Activated T-cell treated with anti-CD3 and anti-CD28 coated beads, Interleukin-2, amount 50 U/mL, for 72 hours (primary cell): ENCODE measurements at regions not wholly inside any gene's neighbourhood (a gene's known extent, or its start where the extent isn't known, plus 50 kb on each side); places are given as distances from the start of the nearest gene placed in this dataset.
A peak's percentile ranks its signal among the peaks of the same experiment; 100 is the strongest.
"Not testable (repeated sequence)": the region's sequence is repeated elsewhere in the genome, so short reads cannot be mapped to it uniquely, and the experiment has no call there.

Source experiments
- ATAC-seq, 2 donors: fragments of 150-1000 bp; cut with Tn5 transposase; replicated peaks in 1 of 2; 2 replicates each; pipeline ENCODE4 v1.10.0; 2021; ENCODE audit warnings: moderate library complexity in 2 of 2, mild to moderate bottlenecking in 1 of 2
- DNase-seq, 2 donors: peaks; one replicate each; pipeline ENCODE4 v3.0.0; 2021 to 2022; ENCODE audit warnings: mixed read lengths in 1 of 2
- H3K27ac Mint-ChIP-seq: one replicate; pipeline ENCODE4 v1.8.0; 2022; ENCODE audit warnings: mild to moderate bottlenecking, moderate library complexity, mixed read lengths
- H3K27me3 Mint-ChIP-seq: one replicate; pipeline ENCODE4 v1.8.0; 2022; ENCODE audit warnings: low read depth, mixed read lengths
- H3K36me3 Mint-ChIP-seq, 2 donors: one replicate each; pipeline ENCODE4 v1.8.0; 2022; ENCODE audit warnings: mixed read lengths in 2 of 2, mild to moderate bottlenecking in 1 of 2; ENCODE audit not compliant: insufficient read depth in 2 of 2
- H3K4me1 Mint-ChIP-seq: one replicate; pipeline ENCODE4 v1.8.0; 2022; ENCODE audit warnings: low read depth, mixed read lengths
- H3K4me3 Mint-ChIP-seq, 2 donors: one replicate each; pipeline ENCODE4 v1.8.0; 2022; ENCODE audit warnings: mild to moderate bottlenecking in 2 of 2, mixed read lengths in 2 of 2, moderate library complexity in 2 of 2
- H3K9me3 Mint-ChIP-seq, 2 donors: one replicate each; pipeline ENCODE4 v1.8.0; 2022; ENCODE audit warnings: mixed read lengths in 2 of 2

- H3K36me3 Mint-ChIP-seq: no peaks in the 10 kb centered on the region
- H3K4me3 Mint-ChIP-seq: no peak overlapping the region
- H3K27ac Mint-ChIP-seq: no peak overlapping the region
- peaks cover 20% of the 10 kb centered on the region for H3K4me1 Mint-ChIP-seq
- ATAC-seq (no peak), DNase-seq (no peak)
- H3K27me3 Mint-ChIP-seq: no peaks in the 10 kb centered on the region
- no peaks in the 10 kb centered on the region for H3K9me3 Mint-ChIP-seq
Observed at GRCh38 chr3:34020726-34021680, 222.6 kb downstream of the PDCD6IP start.

- no peak overlapping the region for H3K27ac Mint-ChIP-seq
- peaks cover 14% of the 10 kb centered on the region for H3K4me1 Mint-ChIP-seq
- H3K36me3 Mint-ChIP-seq: no peaks in the 10 kb centered on the region
- H3K27me3 Mint-ChIP-seq: no peaks in the 10 kb centered on the region
- H3K4me3 Mint-ChIP-seq: no peak overlapping the region
- no peak for ATAC-seq
- DNase-seq: no peak
- H3K9me3 Mint-ChIP-seq: no peaks in the 10 kb centered on the region
Observed at GRCh38 chr3:34022147-34022546, 223.7 kb downstream of the PDCD6IP start.

DNA sequence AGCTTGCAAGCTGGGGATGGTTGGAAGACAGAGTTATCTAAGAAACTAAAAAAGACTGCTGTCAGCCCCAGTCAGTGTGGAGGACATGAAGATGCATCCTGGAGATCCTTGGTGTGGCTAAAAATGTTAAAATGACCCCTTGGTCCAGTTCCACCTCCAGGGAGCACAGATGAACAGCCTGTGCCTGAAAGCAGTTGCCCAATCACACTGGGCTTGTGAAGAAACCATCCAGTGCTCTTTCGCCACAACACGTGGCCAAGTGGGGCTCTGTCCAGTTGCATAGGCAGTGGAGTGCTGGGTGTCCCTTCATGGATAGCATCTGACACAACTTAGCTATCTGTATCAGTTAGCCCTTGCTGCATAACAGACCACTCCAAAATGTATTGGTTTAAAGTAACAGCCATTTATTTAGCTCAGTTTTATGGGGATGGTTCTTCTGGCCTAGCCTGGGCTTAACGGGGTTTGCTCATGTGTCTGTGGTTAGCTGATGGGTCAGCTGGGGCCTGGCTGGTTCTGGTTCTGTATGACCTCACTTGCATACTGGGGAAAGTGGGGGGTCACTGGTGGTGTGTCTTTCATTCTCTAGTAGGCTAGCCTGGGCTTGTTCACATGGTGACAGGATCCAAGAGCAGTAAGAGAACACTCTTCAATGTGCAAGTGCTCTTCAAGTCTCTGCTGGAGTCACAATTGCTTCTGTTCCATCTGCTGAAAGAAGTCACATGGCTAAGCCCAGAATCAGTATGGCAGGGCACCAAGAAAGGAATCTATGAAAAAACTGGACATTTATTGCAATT is 226.2 kb downstream of the PDCD6IP start:
- Mint-ChIP-seq H3K27ac (no peak overlapping the region), H3K36me3 (no peaks in the 10 kb centered on the region)
- no peak for ATAC-seq

DNA sequence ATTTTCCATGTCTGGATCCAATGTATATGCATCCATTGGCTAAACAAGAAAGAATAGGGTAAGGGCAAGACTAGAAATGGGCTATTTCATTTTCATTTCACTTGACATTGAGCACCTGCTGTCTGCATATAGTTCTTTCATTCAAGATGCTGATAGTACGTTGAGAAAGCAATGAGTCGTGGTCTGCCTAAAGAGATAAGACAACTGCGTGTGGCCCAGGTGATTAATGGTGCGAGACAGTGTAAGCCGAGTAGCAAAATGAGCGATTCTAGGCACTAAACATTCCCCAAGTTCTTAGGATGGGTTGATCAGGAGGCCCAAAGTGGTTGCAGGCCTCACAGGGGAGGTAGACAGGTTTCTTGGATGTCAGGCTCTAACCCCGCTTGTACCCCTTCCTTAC is 235.4 kb downstream of the PDCD6IP start:
- Mint-ChIP-seq H3K9me3 (no peaks in the 10 kb centered on the region), H3K27me3 (no peaks in the 10 kb centered on the region), H3K36me3 (no peaks in the 10 kb centered on the region), H3K4me3 (no peak overlapping the region), H3K27ac (no peak overlapping the region), H3K4me1 (no peaks in the 10 kb centered on the region)
- DNase-seq: no peak
- no peak for ATAC-seq

More for the DNA sequence above, 226.2 kb downstream of the PDCD6IP start:
- no peaks in the 10 kb centered on the region for H3K9me3 Mint-ChIP-seq
- H3K4me1 Mint-ChIP-seq: peaks cover 9% of the 10 kb centered on the region
- DNase-seq: no peak
- H3K27me3 Mint-ChIP-seq: no peaks in the 10 kb centered on the region
- no peak overlapping the region for H3K4me3 Mint-ChIP-seq

DNA sequence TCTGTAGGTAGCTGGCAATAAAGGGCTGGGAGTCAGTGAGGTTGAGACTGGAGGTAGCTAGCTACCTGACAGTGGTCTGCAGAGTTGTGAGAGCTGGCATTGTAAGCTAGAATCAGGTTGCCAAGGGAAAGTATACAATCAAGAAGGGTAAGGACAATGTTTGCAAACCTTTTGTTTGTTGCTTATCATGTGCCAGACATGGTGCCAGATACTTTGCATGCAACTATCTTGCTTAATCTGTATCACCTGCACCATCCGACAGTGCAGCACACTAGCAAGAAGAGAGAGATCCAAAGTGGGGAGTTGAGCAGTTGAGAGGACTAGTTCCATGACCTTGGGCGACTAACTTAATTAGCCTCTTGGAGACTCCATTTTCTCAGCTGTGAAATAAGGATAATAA is 236.4 kb downstream of the PDCD6IP start:
- ATAC-seq: no peak
- H3K9me3 Mint-ChIP-seq: no peaks in the 10 kb centered on the region
- no peak for DNase-seq
- H3K27me3 Mint-ChIP-seq: no peaks in the 10 kb centered on the region
- H3K27ac Mint-ChIP-seq: no peak overlapping the region
- H3K4me3 Mint-ChIP-seq: no peak overlapping the region
- H3K4me1 Mint-ChIP-seq: no peaks in the 10 kb centered on the region
- no peaks in the 10 kb centered on the region for H3K36me3 Mint-ChIP-seq

- no peak for ATAC-seq
- Mint-ChIP-seq H3K9me3 (no peaks in the 10 kb centered on the region), H3K4me1 (no peaks in the 10 kb centered on the region)
Observed at GRCh38 chr3:34035775-34036174, 237.3 kb downstream of the PDCD6IP start.

DNA sequence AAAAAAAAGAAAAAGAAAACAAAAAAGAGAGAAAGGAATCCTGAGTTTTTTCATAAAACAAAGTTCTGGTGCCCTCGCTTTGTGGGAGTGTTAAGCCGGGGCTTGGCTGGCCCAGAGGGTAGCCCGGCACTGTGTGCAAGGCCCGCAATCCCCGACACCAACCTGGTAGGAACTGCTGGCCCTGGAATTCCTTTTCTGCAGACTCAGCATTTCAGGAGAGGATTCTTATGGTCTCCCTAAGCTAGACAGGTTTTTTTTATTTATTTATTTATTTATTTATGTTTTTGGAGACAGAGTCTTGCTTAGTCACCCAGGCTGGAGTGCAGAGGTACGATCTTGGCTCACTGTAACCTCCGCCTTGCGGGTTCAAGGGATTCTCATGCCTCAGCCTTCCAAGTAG is 238.8 kb downstream of the PDCD6IP start:
- H3K36me3 Mint-ChIP-seq: no peaks in the 10 kb centered on the region
- ATAC-seq (no peak), DNase-seq (no peak)
- H3K27me3 Mint-ChIP-seq: no peaks in the 10 kb centered on the region
- H3K4me1 Mint-ChIP-seq: no peaks in the 10 kb centered on the region
- H3K9me3 Mint-ChIP-seq: no peaks in the 10 kb centered on the region
- no peak overlapping the region for H3K4me3 Mint-ChIP-seq
- H3K27ac Mint-ChIP-seq: no peak overlapping the region

More at GRCh38 chr3:34035775-34036174, 237.3 kb downstream of the PDCD6IP start:
- H3K36me3 Mint-ChIP-seq: no peaks in the 10 kb centered on the region
- no peaks in the 10 kb centered on the region for H3K27me3 Mint-ChIP-seq
- DNase-seq: no peak
- H3K27ac Mint-ChIP-seq: no peak overlapping the region
- no peak overlapping the region for H3K4me3 Mint-ChIP-seq

DNA sequence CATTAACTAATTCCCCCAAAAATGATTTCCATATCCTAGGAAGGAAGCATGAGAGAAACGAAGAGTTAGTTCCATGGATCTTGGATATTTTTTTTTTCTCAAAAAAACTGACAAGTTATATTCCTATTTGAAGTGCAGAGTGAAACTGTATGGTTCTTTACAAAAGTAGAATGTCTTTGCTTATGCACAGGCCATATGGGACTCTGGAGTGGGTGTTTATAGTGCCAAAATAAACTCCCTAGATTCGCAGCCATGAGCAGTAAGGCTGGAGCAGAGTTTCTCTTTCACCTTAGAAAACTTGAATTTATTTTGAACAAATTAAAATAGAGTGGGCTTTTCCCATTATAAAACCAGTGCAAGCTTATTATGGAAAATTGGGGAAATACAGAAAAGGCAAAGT is 239.7 kb downstream of the PDCD6IP start:
- no peak for DNase-seq
- H3K27me3 Mint-ChIP-seq: no peaks in the 10 kb centered on the region
- no peaks in the 10 kb centered on the region for H3K4me1 Mint-ChIP-seq
- H3K36me3 Mint-ChIP-seq: no peaks in the 10 kb centered on the region
- ATAC-seq: no peak
- no peak overlapping the region for H3K4me3 Mint-ChIP-seq
- no peak overlapping the region for H3K27ac Mint-ChIP-seq
- H3K9me3 Mint-ChIP-seq: no peaks in the 10 kb centered on the region

DNA sequence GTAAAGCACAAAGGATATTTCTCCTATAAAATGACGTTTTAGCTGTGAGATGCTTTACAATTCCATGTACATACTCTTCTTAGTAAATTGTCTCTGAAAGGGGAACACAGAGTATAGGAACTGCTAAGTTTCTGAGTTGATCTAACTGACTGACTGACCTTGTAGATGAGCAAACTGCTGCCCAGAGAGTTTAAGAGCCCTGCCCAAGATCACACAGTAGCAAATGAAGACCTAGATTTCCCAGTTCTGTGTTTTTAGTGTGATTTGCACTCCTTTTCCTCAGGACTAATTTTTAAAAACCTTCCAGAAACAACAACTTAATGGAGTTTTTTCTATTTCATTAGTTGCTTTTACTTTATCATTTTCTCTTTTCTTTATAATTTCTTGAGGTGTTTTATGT is 247.7 kb downstream of the PDCD6IP start:
- H3K36me3 Mint-ChIP-seq: no peaks in the 10 kb centered on the region
- ATAC-seq (no peak), DNase-seq (no peak)
- no peak overlapping the region for H3K27ac Mint-ChIP-seq
- no peaks in the 10 kb centered on the region for H3K9me3 Mint-ChIP-seq
- H3K4me1 Mint-ChIP-seq: no peaks in the 10 kb centered on the region
- H3K27me3 Mint-ChIP-seq: no peaks in the 10 kb centered on the region
- no peak overlapping the region for H3K4me3 Mint-ChIP-seq

DNA sequence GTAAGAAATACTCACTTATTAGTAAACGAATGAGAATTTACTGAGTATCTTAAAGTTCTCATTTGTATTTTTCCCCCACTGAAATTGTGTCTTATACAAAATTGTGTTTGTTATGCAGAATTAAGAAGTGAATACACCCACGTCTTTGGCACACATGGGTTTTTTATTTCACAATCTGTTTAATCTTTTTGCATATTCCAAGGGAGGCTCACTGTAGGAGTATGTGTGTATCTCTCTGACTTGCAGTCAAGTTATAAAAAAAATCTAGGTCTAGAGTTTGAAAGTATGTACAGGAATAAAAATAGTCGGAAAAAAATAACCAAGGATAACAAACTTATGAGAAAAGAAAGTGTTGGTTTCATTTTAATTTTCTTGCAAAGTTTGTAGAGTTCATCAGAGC is 255.2 kb downstream of the PDCD6IP start:
- ATAC-seq (no peak), DNase-seq (no peak)
- no peak overlapping the region for H3K27ac Mint-ChIP-seq
- H3K9me3 Mint-ChIP-seq: no peaks in the 10 kb centered on the region
- H3K27me3 Mint-ChIP-seq: peaks cover 6% of the 10 kb centered on the region
- no peaks in the 10 kb centered on the region for H3K36me3 Mint-ChIP-seq
- no peak overlapping the region for H3K4me3 Mint-ChIP-seq
- peaks cover 7% of the 10 kb centered on the region for H3K4me1 Mint-ChIP-seq

DNA sequence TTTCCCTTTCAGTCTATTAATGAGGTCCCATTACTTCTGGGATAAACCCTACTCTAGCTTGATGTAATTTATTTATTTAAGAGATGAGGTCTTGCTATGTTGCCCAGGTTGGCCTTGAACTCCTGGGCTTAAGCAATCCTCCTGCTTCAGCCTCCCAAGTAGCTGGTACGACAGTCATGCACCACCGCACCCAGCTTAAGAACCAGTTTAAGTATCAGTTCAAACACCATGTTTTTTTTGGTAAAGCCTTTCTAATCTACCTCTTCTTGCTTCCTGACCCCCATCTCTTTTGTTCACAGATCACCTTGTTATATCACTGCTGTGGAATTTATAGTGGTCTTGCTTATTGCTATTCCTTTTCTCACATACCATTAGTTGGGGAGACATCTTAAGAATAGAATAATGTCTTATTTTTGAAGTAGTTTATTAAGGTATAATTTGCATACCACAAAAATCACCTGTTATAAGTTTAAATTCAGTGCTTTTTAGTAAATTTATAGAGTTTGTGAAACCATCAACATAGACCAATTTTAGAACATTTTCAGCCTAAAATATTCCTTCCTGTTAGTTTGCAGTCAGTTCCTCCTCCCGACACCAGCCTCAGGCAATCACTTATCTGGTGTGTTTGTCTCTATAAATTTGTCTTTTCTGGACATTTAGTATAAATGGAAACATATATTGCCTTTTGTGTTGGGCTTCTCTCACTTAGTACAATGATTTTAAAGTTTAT is 257.9 kb downstream of the PDCD6IP start:
- peak overlapping the region; percentile 43 for H3K27ac Mint-ChIP-seq
- H3K36me3 Mint-ChIP-seq: peaks cover 0 to 4% of the 10 kb centered on the region in 2 donors
- H3K9me3 Mint-ChIP-seq: peaks cover 0 to 3% of the 10 kb centered on the region in 2 donors
- ATAC-seq: no peak
- H3K4me1 Mint-ChIP-seq: peaks cover 7% of the 10 kb centered on the region
- peaks cover 6% of the 10 kb centered on the region for H3K27me3 Mint-ChIP-seq
- DNase-seq: no peak
- H3K4me3 Mint-ChIP-seq: peak overlapping the region in 1 of 2 donors; percentile 1

DNA sequence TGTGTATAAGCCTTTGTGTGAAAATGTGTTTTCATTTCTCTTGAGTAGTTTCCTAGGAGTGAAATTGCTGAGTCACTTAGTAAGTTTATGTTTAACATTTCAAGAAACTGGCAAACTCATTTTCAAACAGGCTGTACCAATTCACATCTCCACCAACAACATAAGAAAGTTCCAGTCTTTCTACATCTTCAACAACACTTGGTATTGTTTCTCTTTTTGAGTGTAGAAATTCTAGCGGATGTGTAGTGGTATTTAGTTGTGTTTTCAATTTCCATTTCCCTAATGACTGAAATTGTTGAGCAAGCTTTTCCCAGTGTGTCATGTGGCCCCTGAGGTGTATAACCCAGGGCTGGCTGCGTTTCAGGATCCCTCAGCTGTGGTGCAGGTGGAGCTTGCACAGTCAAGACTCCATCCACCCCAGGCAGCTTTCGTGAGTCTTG is 258.5 kb downstream of the PDCD6IP start:
- Mint-ChIP-seq H3K36me3 (peaks cover 0 to 4% of the 10 kb centered on the region in 2 donors), H3K27ac (peak overlapping the region; percentile 43), H3K27me3 (peaks cover 6% of the 10 kb centered on the region), H3K4me3 (peak overlapping the region in 1 of 2 donors; percentile 1), H3K9me3 (peaks cover 0 to 3% of the 10 kb centered on the region in 2 donors), H3K4me1 (peaks cover 7% of the 10 kb centered on the region)
- ATAC-seq (peak; percentile 98 to 99), DNase-seq (peak; percentile 53 to 61)

GRCh38 chr3:34060995-34061394 is 262.6 kb downstream of the PDCD6IP start:
- H3K36me3 Mint-ChIP-seq, DNase-seq, ATAC-seq, H3K9me3 Mint-ChIP-seq, H3K4me1 Mint-ChIP-seq, H3K27ac Mint-ChIP-seq, H3K27me3 Mint-ChIP-seq, H3K4me3 Mint-ChIP-seq: not testable (repeated sequence)
